ENCODE measurements at regions not wholly inside any gene's neighbourhood (a gene's known extent, or its start where the extent isn't known, plus 50 kb on each side); places are given as distances from the start of the nearest gene placed in this dataset.

GRCh38 chr20:63089051-63089907 is 82.5 kb upstream of the BHLHE23 start:
- Mint-ChIP-seq H3K4me3 (no peak overlapping the region), H3K36me3 (no peaks in the 10 kb centered on the region), H3K27ac (no peak overlapping the region), H3K27me3 (peaks cover 9% of the 10 kb centered on the region), H3K4me1 (no peaks in the 10 kb centered on the region), H3K9me3 (no peaks in the 10 kb centered on the region)

GRCh38 chr20:63087872-63088680 is 81.3 kb upstream of the BHLHE23 start:
- no peak overlapping the region for H3K4me3 Mint-ChIP-seq
- H3K4me1 Mint-ChIP-seq = no peaks in the 10 kb centered on the region
- no peaks in the 10 kb centered on the region for H3K9me3 Mint-ChIP-seq
- H3K27ac Mint-ChIP-seq = no peak overlapping the region
- H3K36me3 Mint-ChIP-seq = no peaks in the 10 kb centered on the region
- H3K27me3 Mint-ChIP-seq = peaks cover 9% of the 10 kb centered on the region

DNA sequence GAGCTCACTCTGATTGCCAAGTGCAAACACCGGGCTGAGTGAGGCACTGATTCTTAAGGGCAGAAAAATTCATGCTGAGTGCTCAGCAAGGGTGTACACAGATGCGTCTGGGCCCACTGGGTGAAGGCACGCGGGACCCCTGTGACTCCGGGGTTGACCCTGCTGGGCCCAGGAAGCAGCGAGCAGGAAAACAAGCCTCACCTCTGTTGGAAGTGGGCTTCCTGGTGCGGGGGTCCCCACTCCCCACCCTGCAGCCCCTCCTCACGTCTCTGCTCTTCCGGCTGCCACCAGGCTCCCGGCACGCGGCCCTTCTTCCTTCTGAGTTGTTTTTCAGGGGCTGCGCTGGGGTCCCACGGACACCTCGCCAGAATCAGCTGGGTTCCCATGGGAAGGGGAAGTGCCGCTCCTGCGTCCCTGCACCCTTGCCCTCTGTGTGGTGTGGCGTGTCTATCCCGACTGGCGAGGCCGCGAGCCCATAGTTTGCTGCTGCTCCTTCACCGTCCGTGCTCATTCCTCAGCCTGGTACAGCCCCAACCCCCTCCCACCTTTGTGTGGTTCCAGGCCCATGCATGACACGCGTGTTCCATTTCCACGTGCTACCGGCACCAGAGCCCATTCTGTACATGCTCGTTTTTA is 80.6 kb upstream of the BHLHE23 start:
- H3K4me3 Mint-ChIP-seq = no peak overlapping the region
- no peak overlapping the region for H3K27ac Mint-ChIP-seq
- peaks cover 7% of the 10 kb centered on the region for H3K27me3 Mint-ChIP-seq
- H3K9me3 Mint-ChIP-seq = no peaks in the 10 kb centered on the region
- H3K4me1 Mint-ChIP-seq = no peaks in the 10 kb centered on the region
- no peaks in the 10 kb centered on the region for H3K36me3 Mint-ChIP-seq

- Mint-ChIP-seq H3K27ac (no peak overlapping the region), H3K4me3 (no peak overlapping the region), H3K27me3 (peaks cover 10% of the 10 kb centered on the region), H3K4me1 (no peaks in the 10 kb centered on the region), H3K9me3 (no peaks in the 10 kb centered on the region), H3K36me3 (no peaks in the 10 kb centered on the region)
These were observed 79.9 kb upstream of the BHLHE23 start for GRCh38 chr20:63086421-63087235.

- Mint-ChIP-seq H3K27me3 (peaks cover 11% of the 10 kb centered on the region), H3K27ac (no peak overlapping the region), H3K4me3 (no peak overlapping the region), H3K9me3 (no peaks in the 10 kb centered on the region), H3K36me3 (no peaks in the 10 kb centered on the region), H3K4me1 (no peaks in the 10 kb centered on the region)
These were observed 78.5 kb upstream of the BHLHE23 start for GRCh38 chr20:63085151-63085861.

- no peaks in the 10 kb centered on the region for H3K36me3 Mint-ChIP-seq
- no peaks in the 10 kb centered on the region for H3K9me3 Mint-ChIP-seq
- H3K27me3 Mint-ChIP-seq = peaks cover 14% of the 10 kb centered on the region
- H3K27ac Mint-ChIP-seq = no peak overlapping the region
- no peak overlapping the region for H3K4me3 Mint-ChIP-seq
- no peaks in the 10 kb centered on the region for H3K4me1 Mint-ChIP-seq
These were observed 77.8 kb upstream of the BHLHE23 start for GRCh38 chr20:63084563-63084927.

GRCh38 chr20:63083831-63084562 is 77.2 kb upstream of the BHLHE23 start:
- peaks cover 3% of the 10 kb centered on the region for H3K9me3 Mint-ChIP-seq
- peaks cover 14% of the 10 kb centered on the region for H3K27me3 Mint-ChIP-seq
- no peaks in the 10 kb centered on the region for H3K36me3 Mint-ChIP-seq
- no peak overlapping the region for H3K4me3 Mint-ChIP-seq
- H3K4me1 Mint-ChIP-seq = no peaks in the 10 kb centered on the region
- H3K27ac Mint-ChIP-seq = no peak overlapping the region

DNA sequence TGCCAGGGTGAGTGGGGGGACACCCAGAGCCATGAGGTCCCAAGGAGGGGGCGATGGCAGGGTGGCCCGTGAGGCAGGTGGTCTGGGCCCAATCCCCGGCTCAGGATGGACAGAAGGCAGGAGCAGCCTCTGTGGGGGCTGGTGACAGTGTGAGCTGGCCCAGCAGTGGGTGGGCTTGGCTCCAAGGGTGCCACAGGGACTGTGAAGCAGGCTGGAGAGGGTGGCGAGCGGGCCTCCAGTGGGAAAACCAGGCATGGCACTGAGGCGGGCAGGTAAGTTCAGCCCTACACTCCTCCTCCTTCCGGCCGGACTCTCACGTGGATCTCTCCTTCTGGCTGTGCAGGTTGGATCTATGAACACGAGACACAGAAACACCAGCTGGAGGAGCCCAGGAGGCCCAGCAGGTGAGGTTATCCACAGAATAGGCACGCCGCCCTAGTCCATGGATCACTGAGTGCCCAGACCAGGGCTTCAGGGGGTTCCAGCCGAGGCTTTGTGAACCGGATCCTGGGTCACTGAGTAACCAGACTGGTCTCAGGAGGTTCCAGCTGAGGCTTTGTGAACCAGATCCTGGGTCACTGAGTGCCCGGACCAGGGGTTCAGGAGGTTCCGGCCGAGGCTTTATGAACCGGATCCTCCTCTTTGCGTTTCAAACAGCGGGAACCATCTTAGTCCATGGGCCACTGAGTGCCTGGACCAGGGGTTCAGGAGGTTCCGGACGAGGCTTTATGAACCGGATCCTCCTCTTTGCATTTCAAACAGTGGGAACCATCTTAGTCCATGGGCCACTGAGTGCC is 76.4 kb upstream of the BHLHE23 start:
- Mint-ChIP-seq H3K36me3 (no peaks in the 10 kb centered on the region), H3K9me3 (peaks cover 12% of the 10 kb centered on the region), H3K4me3 (no peak overlapping the region), H3K4me1 (no peaks in the 10 kb centered on the region), H3K27me3 (peaks cover 19% of the 10 kb centered on the region), H3K27ac (no peak overlapping the region)

- Mint-ChIP-seq H3K27me3 (peaks cover 21% of the 10 kb centered on the region), H3K27ac (no peak overlapping the region), H3K4me3 (no peak overlapping the region), H3K9me3 (peaks cover 16% of the 10 kb centered on the region), H3K36me3 (peaks cover 2% of the 10 kb centered on the region), H3K4me1 (no peaks in the 10 kb centered on the region)
These were observed 75.7 kb upstream of the BHLHE23 start for GRCh38 chr20:63082308-63082938.

- Mint-ChIP-seq H3K4me1 (no peaks in the 10 kb centered on the region), H3K4me3 (no peak overlapping the region), H3K9me3 (peaks cover 16% of the 10 kb centered on the region), H3K27ac (no peak overlapping the region), H3K27me3 (peaks cover 21% of the 10 kb centered on the region), H3K36me3 (peaks cover 3% of the 10 kb centered on the region)
These were observed 75.1 kb upstream of the BHLHE23 start for GRCh38 chr20:63081831-63082230.

- Mint-ChIP-seq H3K4me3 (no peak overlapping the region), H3K9me3 (peaks cover 16% of the 10 kb centered on the region), H3K36me3 (peaks cover 5% of the 10 kb centered on the region), H3K27ac (no peak overlapping the region), H3K27me3 (peaks cover 21% of the 10 kb centered on the region), H3K4me1 (no peaks in the 10 kb centered on the region)
These were observed 74.6 kb upstream of the BHLHE23 start for GRCh38 chr20:63081351-63081750.

DNA sequence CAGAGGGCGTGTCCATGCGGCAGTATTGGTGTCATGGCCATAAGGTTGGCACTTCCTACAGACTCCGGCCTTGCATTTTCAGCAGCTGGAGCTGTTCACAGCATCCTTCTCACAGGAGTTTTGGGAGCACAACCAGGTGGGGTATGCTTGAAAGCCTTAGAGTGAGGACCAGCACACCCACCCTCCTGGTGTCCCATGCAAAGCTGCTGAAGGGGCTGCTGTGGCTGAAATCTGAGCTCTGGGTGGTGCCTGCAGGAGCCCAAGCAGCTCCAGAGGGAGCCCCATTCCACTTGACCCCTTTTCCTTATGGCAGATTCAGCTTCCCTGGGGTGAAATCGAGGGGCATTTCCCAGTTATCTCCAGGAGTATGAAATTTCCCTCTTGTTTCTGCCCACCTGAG is 74.0 kb upstream of the BHLHE23 start:
- Mint-ChIP-seq H3K9me3 (peaks cover 16% of the 10 kb centered on the region), H3K4me3 (no peak overlapping the region), H3K36me3 (peaks cover 5% of the 10 kb centered on the region), H3K27ac (no peak overlapping the region), H3K4me1 (no peaks in the 10 kb centered on the region), H3K27me3 (peaks cover 19% of the 10 kb centered on the region)

DNA sequence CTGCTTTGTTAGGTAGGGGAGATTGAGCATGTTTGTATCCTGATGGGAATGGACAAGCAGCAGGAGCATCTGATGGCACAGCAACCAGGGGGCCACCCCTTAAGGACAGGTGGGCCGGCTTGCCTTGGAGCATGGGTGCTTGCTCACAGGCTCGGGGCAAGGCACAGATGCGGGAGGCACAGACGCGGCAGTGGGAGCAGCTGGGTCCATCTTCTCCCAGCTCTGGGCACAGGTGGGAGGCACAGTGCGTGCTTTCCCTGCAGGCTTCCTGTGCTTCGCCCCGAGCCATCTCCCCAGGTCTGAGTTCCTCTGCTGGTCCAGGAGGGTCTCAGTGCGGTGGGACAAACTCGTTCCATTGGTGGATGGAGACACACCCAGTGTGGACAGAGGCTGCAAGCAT is 73.6 kb upstream of the BHLHE23 start:
- Mint-ChIP-seq H3K4me1 (no peaks in the 10 kb centered on the region), H3K36me3 (peaks cover 5% of the 10 kb centered on the region), H3K27me3 (peaks cover 17% of the 10 kb centered on the region), H3K27ac (no peak overlapping the region), H3K4me3 (no peak overlapping the region), H3K9me3 (peaks cover 16% of the 10 kb centered on the region)
